SK-N-SH (cell line): ENCODE measurements at regions not wholly inside any gene's neighbourhood (a gene's known extent, or its start where the extent isn't known, plus 50 kb on each side); places are given as distances from the start of the nearest gene placed in this dataset.

Source experiments
- CHD2 ChIP-seq: fragments of 150-350 bp; IDR thresholded peaks from 2 replicates; pipeline ENCODE4 v1.6.1; 2018; ENCODE audit warnings: low read length; ENCODE audit not compliant: partially characterized antibody
- EP300 ChIP-seq, 2 experiments: IDR thresholded peaks; 2 replicates each; pipeline versions ENCODE4 v1.4.0 to v1.6.1; 2012; ENCODE audit warnings: borderline replicate concordance in 1 of 2, low read depth in 1 of 2, low read length in 1 of 2
- EZH2phosphoT487 ChIP-seq: fragments of 200-600 bp; sonication (generic); IDR thresholded peaks from 2 replicates; pipeline ENCODE4 v1.6.1; 2017; ENCODE audit warnings: low read depth, mixed run types, mild to moderate bottlenecking, antibody characterized with exemption, moderate library complexity, borderline replicate concordance
- NRF1 ChIP-seq: IDR thresholded peaks from 2 replicates; pipeline ENCODE4 v1.6.1; 2012; ENCODE audit warnings: low read depth, mild to moderate bottlenecking, low read length
- POLR2AphosphoS5 ChIP-seq: IDR thresholded peaks from 2 replicates; pipeline ENCODE4 v1.6.1; 2012; ENCODE audit warnings: low read depth, low read length
- RAD21 ChIP-seq: IDR thresholded peaks from 2 replicates; pipeline ENCODE4 v1.6.1; 2012; ENCODE audit warnings: mild to moderate bottlenecking, low read length
- RFX5 ChIP-seq: IDR thresholded peaks from 2 replicates; pipeline ENCODE4 v1.6.1; 2012; ENCODE audit warnings: mild to moderate bottlenecking, improper control_type of control experiment, low read length
- TAF1 ChIP-seq: IDR thresholded peaks from 2 replicates; pipeline ENCODE4 v1.6.1; 2012; ENCODE audit warnings: low read depth, mild to moderate bottlenecking, low read length, moderate library complexity, borderline replicate concordance
- TCF12 ChIP-seq: IDR thresholded peaks from 2 replicates; pipeline ENCODE4 v1.4.0; 2012
- YY1 ChIP-seq: IDR thresholded peaks from 2 replicates; pipeline ENCODE4 v1.4.0; 2012; ENCODE audit warnings: low read depth, mild to moderate bottlenecking
- TF ChIP-seq, protein P1 (sequence below): fragments of 200-600 bp; sonication (generic); IDR thresholded peaks from 2 replicates; pipeline ENCODE4 v1.6.1; 2017; ENCODE audit warnings: antibody characterized with exemption, mild to moderate bottlenecking, moderate library complexity
- TF ChIP-seq, protein P2 (sequence below): IDR thresholded peaks from 2 replicates; pipeline ENCODE4; 2012

GRCh38 chr18:77857678-77858655 lies 608.3 kb downstream of the GALR1 start:
- no peak for TF ChIP-seq YY1
- TF ChIP-seq, protein P1, sequence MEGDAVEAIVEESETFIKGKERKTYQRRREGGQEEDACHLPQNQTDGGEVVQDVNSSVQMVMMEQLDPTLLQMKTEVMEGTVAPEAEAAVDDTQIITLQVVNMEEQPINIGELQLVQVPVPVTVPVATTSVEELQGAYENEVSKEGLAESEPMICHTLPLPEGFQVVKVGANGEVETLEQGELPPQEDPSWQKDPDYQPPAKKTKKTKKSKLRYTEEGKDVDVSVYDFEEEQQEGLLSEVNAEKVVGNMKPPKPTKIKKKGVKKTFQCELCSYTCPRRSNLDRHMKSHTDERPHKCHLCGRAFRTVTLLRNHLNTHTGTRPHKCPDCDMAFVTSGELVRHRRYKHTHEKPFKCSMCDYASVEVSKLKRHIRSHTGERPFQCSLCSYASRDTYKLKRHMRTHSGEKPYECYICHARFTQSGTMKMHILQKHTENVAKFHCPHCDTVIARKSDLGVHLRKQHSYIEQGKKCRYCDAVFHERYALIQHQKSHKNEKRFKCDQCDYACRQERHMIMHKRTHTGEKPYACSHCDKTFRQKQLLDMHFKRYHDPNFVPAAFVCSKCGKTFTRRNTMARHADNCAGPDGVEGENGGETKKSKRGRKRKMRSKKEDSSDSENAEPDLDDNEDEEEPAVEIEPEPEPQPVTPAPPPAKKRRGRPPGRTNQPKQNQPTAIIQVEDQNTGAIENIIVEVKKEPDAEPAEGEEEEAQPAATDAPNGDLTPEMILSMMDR, result no peak
- TF ChIP-seq, protein P2, sequence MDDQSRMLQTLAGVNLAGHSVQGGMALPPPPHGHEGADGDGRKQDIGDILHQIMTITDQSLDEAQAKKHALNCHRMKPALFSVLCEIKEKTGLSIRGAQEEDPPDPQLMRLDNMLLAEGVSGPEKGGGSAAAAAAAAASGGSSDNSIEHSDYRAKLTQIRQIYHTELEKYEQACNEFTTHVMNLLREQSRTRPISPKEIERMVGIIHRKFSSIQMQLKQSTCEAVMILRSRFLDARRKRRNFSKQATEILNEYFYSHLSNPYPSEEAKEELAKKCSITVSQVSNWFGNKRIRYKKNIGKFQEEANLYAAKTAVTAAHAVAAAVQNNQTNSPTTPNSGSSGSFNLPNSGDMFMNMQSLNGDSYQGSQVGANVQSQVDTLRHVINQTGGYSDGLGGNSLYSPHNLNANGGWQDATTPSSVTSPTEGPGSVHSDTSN, result no peak
- no peak for TF ChIP-seq TAF1
- no peak for TF ChIP-seq TCF12
- no peak for TF ChIP-seq CHD2
- no peak for TF ChIP-seq NRF1
- no peak for TF ChIP-seq EP300 (IDR thresholded peaks at IDR 0.05; ENCODE audit: borderline replicate concordance in 1 of 2, low read depth in 1 of 2, low read length in 1 of 2)
- TF ChIP-seq POLR2AphosphoS5, result no peak
- TF ChIP-seq RAD21, result no peak
- TF ChIP-seq EZH2phosphoT487, result no peak
- TF ChIP-seq RFX5, result no peak
